T-cell (primary cell): ENCODE measurements at regions not wholly inside any gene's neighbourhood (a gene's known extent, or its start where the extent isn't known, plus 50 kb on each side); places are given as distances from the start of the nearest gene placed in this dataset.

Source experiments
- ATAC-seq, 4 experiments: fragments of 200-7000 bp in 3 of 4; fragments of 150-1000 bp in 1 of 4; cut with Tn5 transposase; replicated peaks in 1 of 4; 1 replicate in 3 of 4; 2 replicates in 1 of 4; pipeline ENCODE4 v1.10.0; 2021; ENCODE audit warnings: moderate library complexity in 3 of 4, mild to moderate bottlenecking in 2 of 4, moderate number of reproducible peaks in 1 of 4
- CTCF ChIA-PET, 2 donors: fragments of 300-600 bp; sonication (Branson Sonifier 250); formaldehyde crosslinking; loops; one replicate each; lab custom pipeline; 2022; ENCODE audit warnings: antibody characterized with exemption in 2 of 2; lab: Charles Lee
- POLR2A ChIA-PET, 2 donors: fragments of 300-600 bp; sonication (Branson Sonifier 250); formaldehyde crosslinking; loops; one replicate each; lab custom pipeline; 2022; ENCODE audit warnings: antibody characterized with exemption in 2 of 2; lab: Charles Lee
- DNase-seq, 35 experiments: peaks; one replicate each; pipeline versions ENCODE4 v3.0.0 to v3.0.0-alpha.2; 2013 to 2023
- H3K27ac ChIP-seq: one replicate; pipeline ENCODE4 v1.5.1; 2013; ENCODE audit warnings: low read length
- H3K27me3 ChIP-seq, 2 experiments: replicated peaks in 1 of 2; 1 replicate in 1 of 2; 2 replicates in 1 of 2; pipeline versions ENCODE4 v1.6.1 to v1.7.0; 2013; ENCODE audit warnings: low read length in 1 of 2, mixed read lengths in 1 of 2; ENCODE audit not compliant: control insufficient read depth in 2 of 2, insufficient read depth in 2 of 2; ENCODE audit errors: extremely low read depth in 1 of 2
- H3K36me3 ChIP-seq, 2 donors: 1 replicate in 1 of 2; 2 replicates in 1 of 2; pipeline versions ENCODE4 v1.6.1 to v1.7.0; 2013; ENCODE audit warnings: low read length in 1 of 2; ENCODE audit not compliant: control insufficient read depth in 2 of 2, insufficient read depth in 1 of 2; ENCODE audit errors: extremely low read depth in 1 of 2
- H3K4me1 ChIP-seq, 2 experiments: 1 replicate in 1 of 2; 2 replicates in 1 of 2; pipeline versions ENCODE4 v1.6.1 to v1.7.0; 2013; ENCODE audit warnings: low read length in 2 of 2, mixed read lengths in 1 of 2; ENCODE audit not compliant: insufficient read depth in 2 of 2, control insufficient read depth in 1 of 2; ENCODE audit errors: extremely low read depth in 1 of 2
- H3K4me3 ChIP-seq, 2 donors: 1 replicate in 1 of 2; 2 replicates in 1 of 2; pipeline versions ENCODE4 v1.5.1 to v1.7.0; 2013; ENCODE audit warnings: mild to moderate bottlenecking in 2 of 2, low read length in 1 of 2, moderate library complexity in 1 of 2; ENCODE audit not compliant: control insufficient read depth in 1 of 2; ENCODE audit errors: extremely low read depth in 1 of 2
- H3K9me3 ChIP-seq: 2 replicates; pipeline ENCODE4 v1.7.0; 2013
- H3K27ac Mint-ChIP-seq, 2 donors: one replicate each; pipeline ENCODE4 v1.8.0; 2020 to 2021; ENCODE audit warnings: mild to moderate bottlenecking in 2 of 2, mixed read lengths in 2 of 2
- H3K27me3 Mint-ChIP-seq, 2 donors: one replicate each; pipeline ENCODE4 v1.8.0; 2021 to 2022; ENCODE audit warnings: mixed read lengths in 2 of 2
- H3K36me3 Mint-ChIP-seq: one replicate; pipeline ENCODE4 v1.8.0; 2021; ENCODE audit warnings: mixed read lengths
- H3K4me1 Mint-ChIP-seq, 3 donors: one replicate each; pipeline ENCODE4 v1.8.0; 2020 to 2022; ENCODE audit warnings: mixed read lengths in 3 of 3, mild to moderate bottlenecking in 1 of 3
- H3K4me3 Mint-ChIP-seq, 3 donors: one replicate each; pipeline ENCODE4 v1.8.0; 2020 to 2022; ENCODE audit warnings: mild to moderate bottlenecking in 3 of 3, mixed read lengths in 3 of 3, moderate library complexity in 3 of 3
- H3K9me3 Mint-ChIP-seq, 3 donors: one replicate each; pipeline ENCODE4 v1.8.0; 2020 to 2022; ENCODE audit warnings: mixed read lengths in 3 of 3
- WGBS: methylation state at CpG from one replicate; pipeline ENCODE4 v1.1.5; 2013; ENCODE audit warnings: missing lambda C conversion rate; ENCODE audit not compliant: insufficient coverage; 5-methylcytosine and 5-hydroxymethylcytosine counted together

DNA sequence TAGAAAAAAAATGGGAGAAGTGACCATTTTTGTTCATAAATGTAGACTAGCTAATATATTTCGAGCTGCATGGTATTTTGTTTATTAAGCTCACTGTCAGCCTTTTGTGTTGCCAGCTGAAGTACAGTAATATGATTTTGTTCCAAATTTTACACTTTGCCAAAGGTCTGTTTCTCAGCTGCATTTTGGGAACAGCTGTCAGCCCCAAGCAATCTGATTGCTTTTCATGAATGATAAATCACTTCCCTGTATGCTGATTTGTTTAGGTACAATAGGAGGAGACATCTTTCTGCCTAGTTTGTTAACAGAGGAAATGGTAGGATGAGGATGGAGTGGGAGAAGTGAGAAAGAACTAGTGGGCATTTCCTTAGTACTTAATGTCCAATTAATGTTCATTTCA lies 79.3 kb downstream of the NABP1 start:
- Histone ChIP-seq H3K9me3 (no peaks in the 10 kb centered on the region), H3K27me3 (peaks cover 0 to 4% of the 10 kb centered on the region in 2 experiments), H3K4me1 (peaks cover 0 to 3% of the 10 kb centered on the region in 2 experiments), H3K36me3 (no peaks in the 10 kb centered on the region), H3K4me3 (no peak overlapping the region), H3K27ac (no peak overlapping the region)
- ATAC-seq, result no peak
- Mint-ChIP-seq H3K27ac (no peak overlapping the region), H3K4me3 (no peak overlapping the region), H3K4me1 (peaks cover 0 to 6% (median 6%) of the 10 kb centered on the region in 3 donors), H3K27me3 (peaks cover 9 to 10% of the 10 kb centered on the region in 2 donors), H3K9me3 (no peaks in the 10 kb centered on the region), H3K36me3 (no peaks in the 10 kb centered on the region)
- WGBS, result no CpG with 5 or more reads among the region's 1 CpG
- ChIA-PET POLR2A (interaction anchor here in 1 of 2 donors (0.8 kb wide), 1 partner anchor 11 kb away, joined by 5 read pairs; no protein-coding TSS in a partner anchor), CTCF (interaction anchor here (0.5 to 2.1 kb wide), 3 partner anchors 14 to 405 kb away, joined by 4 to 9 read pairs (median 4); no protein-coding TSS in a partner anchor)
- DNase-seq, result no peak

DNA sequence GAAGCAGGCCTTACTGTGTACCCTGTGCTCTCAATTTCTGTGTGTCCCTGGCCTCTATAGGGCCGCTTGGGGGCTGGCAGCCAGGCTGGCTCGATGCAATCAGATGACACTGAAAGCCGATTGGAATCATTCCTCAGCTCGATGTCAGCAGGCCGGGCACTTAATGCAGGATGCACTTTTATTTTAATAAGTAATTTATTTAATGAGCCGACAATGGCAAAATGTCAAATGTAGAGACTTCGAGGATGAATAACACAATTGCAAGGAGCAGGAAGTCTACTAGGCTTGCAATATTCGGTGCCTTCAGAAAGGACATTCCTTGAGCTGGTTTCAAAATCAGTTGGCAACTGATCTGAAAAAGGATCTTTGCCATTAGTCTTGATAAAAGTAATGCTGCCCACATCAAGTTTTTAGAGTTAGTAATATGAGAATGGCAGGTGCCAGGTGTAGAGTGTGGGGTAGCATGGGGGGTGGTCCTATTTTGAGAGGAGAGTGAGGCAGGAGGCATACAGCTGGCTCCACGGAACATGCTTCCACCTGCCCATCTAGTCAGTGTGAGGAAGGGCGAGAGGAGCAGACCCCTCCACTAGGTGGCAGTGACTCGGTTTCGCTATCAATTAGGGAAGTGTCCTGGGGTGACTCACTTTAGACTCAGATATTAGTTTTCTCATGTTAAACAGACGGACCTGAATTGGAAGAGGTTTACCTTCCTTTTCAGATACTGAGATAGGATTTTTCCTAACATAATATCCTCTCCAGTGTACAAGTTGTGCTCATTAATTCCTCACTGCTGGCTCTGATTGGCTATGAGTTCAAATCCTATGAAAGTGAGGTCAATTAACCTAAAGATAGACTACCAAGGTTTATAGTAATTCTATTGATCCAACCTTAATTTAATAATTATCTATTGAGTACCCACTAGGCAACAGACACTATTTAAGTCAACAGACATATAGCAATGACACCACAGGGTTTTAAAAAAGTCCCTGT lies 80.9 kb downstream of the NABP1 start:
- H3K4me1 ChIP-seq, result peaks cover 0 to 3% of the 10 kb centered on the region in 2 experiments
- no peaks in the 10 kb centered on the region for H3K36me3 Mint-ChIP-seq
- H3K9me3 ChIP-seq, result no peaks in the 10 kb centered on the region
- ChIA-PET POLR2A (interaction anchor here in 1 of 2 donors (0.6 kb wide), 1 partner anchor 65 kb away, joined by 3 read pairs; no protein-coding TSS in a partner anchor), CTCF (interaction anchor here (0.5 to 2.1 kb wide), 7 partner anchors 10 to 1342 kb away, joined by 3 to 9 read pairs (median 4); no protein-coding TSS in a partner anchor)
- H3K9me3 Mint-ChIP-seq, result no peaks in the 10 kb centered on the region
- H3K27ac ChIP-seq, result no peak overlapping the region
- H3K36me3 ChIP-seq, result no peaks in the 10 kb centered on the region
- DNase-seq, result peak in 32 of 35 experiments; percentile 8 to 65 (median 26)
- H3K27me3 Mint-ChIP-seq, result peaks cover 8 to 9% of the 10 kb centered on the region in 2 donors
- no peak overlapping the region for H3K4me3 Mint-ChIP-seq
- H3K27ac Mint-ChIP-seq, result no peak overlapping the region
- peaks cover 0 to 4% of the 10 kb centered on the region in 2 experiments for H3K27me3 ChIP-seq
- peak; percentile 72 to 85 (median 82) for ATAC-seq
- 64% methylated on average over 5 of the region's 13 CpGs for WGBS
- no peak overlapping the region for H3K4me3 ChIP-seq
- H3K4me1 Mint-ChIP-seq, result peaks cover 0 to 6% (median 6%) of the 10 kb centered on the region in 3 donors

DNA sequence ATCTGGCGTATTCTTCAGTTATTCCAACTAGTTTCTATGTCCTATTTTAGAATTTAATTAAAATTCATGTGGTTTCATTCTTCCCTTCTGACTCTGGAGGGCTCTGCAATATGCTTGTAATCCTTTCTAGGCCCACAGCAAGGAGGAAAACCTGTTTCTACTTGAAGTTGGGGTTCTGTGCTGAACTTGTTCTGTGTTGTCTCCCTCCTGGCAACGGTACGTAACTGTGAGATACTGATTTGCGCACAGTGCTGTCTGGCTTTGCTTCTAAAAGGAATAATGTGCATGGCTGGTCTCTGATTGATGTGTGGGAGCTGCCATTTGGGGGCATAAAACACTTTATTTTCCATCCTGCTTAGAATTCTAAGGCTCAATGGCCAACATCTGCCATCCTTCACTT lies 81.7 kb downstream of the NABP1 start:
- H3K36me3 Mint-ChIP-seq, result no peaks in the 10 kb centered on the region
- no peak overlapping the region for H3K27ac ChIP-seq
- H3K27me3 ChIP-seq, result peaks cover 0 to 4% of the 10 kb centered on the region in 2 experiments
- POLR2A ChIA-PET, result no interaction called here
- no peak overlapping the region for H3K4me3 ChIP-seq
- peaks cover 0 to 6% (median 6%) of the 10 kb centered on the region in 3 donors for H3K4me1 Mint-ChIP-seq
- no peaks in the 10 kb centered on the region for H3K36me3 ChIP-seq
- no peak for DNase-seq
- H3K27ac Mint-ChIP-seq, result no peak overlapping the region
- peaks cover 0 to 3% of the 10 kb centered on the region in 2 experiments for H3K4me1 ChIP-seq
- no peaks in the 10 kb centered on the region for H3K9me3 ChIP-seq
- ATAC-seq, result no peak
- H3K27me3 Mint-ChIP-seq, result peaks cover 8 to 9% of the 10 kb centered on the region in 2 donors
- no CpG with 5 or more reads among the region's 4 CpGs for WGBS
- no peaks in the 10 kb centered on the region for H3K9me3 Mint-ChIP-seq
- no peak overlapping the region for H3K4me3 Mint-ChIP-seq
- CTCF ChIA-PET, result interaction anchor here (0.6 to 1.0 kb wide), 3 partner anchors 9 to 1341 kb away, joined by 3 to 4 read pairs (median 3); no protein-coding TSS in a partner anchor

DNA sequence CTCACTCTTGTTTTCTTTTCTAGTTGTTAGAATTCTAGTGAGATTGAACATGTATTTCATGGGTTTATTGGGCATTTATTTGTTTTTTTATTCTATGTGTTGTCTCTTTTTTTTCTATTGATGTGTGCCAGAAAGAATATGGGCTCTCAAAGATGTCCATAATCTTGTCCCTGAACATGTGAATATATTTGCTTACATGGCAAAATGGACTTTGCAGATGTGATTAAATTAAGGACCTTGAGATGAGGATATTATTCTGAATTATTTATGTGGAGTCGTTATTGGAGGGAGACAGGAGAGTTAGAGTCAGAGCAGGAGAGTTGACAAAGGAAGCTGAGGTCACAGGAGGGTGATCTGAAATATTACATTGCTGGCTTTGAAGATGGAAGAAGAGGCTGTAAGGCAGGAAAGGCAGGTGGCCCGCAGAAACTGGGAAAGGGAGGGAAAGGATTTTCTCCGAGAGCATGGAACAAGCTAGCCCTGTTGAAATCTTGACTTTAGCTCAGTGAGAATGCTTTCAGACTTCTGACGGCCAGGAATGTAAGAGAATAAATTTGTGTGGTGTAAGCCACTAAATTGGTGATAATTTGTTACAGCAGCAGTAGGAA lies 82.8 kb downstream of the NABP1 start:
- H3K27me3 Mint-ChIP-seq, result peaks cover 8 to 9% of the 10 kb centered on the region in 2 donors
- ATAC-seq (no peak), DNase-seq (no peak)
- no peak overlapping the region for H3K4me3 ChIP-seq
- H3K36me3 ChIP-seq, result no peaks in the 10 kb centered on the region
- no peaks in the 10 kb centered on the region for H3K9me3 ChIP-seq
- H3K4me1 Mint-ChIP-seq, result peaks cover 0 to 6% (median 6%) of the 10 kb centered on the region in 3 donors
- ChIA-PET POLR2A (no interaction called here), CTCF (interaction anchor here in 1 of 2 donors (0.7 kb wide), 1 partner anchor 1090 kb away, joined by 3 read pairs; no protein-coding TSS in a partner anchor)
- H3K27ac Mint-ChIP-seq, result no peak overlapping the region
- no peaks in the 10 kb centered on the region for H3K9me3 Mint-ChIP-seq
- H3K27ac ChIP-seq, result no peak overlapping the region
- WGBS, result 72% methylated on average over 3 of the region's 4 CpGs
- H3K4me3 Mint-ChIP-seq, result no peak overlapping the region
- H3K36me3 Mint-ChIP-seq, result no peaks in the 10 kb centered on the region
- H3K4me1 ChIP-seq, result peaks cover 0 to 3% of the 10 kb centered on the region in 2 experiments
- H3K27me3 ChIP-seq, result peaks cover 0 to 4% of the 10 kb centered on the region in 2 experiments

DNA sequence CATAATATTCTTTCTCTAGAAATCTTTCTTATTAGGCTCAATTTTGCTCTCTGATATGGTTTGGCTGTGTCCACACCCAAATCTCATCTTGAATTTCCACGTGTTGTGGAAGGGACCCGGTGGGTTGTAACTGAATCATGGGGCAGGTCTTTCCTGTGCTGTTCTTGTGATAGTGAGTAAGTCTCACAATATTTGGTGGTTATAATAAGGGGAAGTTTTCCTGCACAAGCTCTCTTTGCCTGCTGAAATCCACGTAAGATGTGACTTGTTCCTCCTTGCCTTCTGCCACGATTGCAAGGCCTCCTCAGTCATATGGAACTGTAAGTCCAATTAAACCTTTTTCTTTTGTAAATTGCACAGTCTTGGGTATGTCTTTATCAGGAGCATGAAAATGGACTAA lies 73.8 kb downstream of the CAVIN2 start:
- DNase-seq (no peak), ATAC-seq (no peak)
- Mint-ChIP-seq H3K9me3 (peaks cover 9 to 13% (median 11%) of the 10 kb centered on the region in 3 donors), H3K27me3 (peaks cover 9 to 16% of the 10 kb centered on the region in 2 donors), H3K4me3 (no peak overlapping the region), H3K36me3 (peaks cover 5% of the 10 kb centered on the region), H3K4me1 (no peaks in the 10 kb centered on the region), H3K27ac (no peak overlapping the region)
- Histone ChIP-seq H3K27me3 (peaks cover 0 to 5% of the 10 kb centered on the region in 2 experiments), H3K4me1 (no peaks in the 10 kb centered on the region), H3K27ac (no peak overlapping the region), H3K9me3 (no peaks in the 10 kb centered on the region), H3K36me3 (no peaks in the 10 kb centered on the region), H3K4me3 (no peak overlapping the region)
- ChIA-PET CTCF (no interaction called here), POLR2A (no interaction called here)
- 72% methylated on average over 4 of the region's 4 CpGs for WGBS

DNA sequence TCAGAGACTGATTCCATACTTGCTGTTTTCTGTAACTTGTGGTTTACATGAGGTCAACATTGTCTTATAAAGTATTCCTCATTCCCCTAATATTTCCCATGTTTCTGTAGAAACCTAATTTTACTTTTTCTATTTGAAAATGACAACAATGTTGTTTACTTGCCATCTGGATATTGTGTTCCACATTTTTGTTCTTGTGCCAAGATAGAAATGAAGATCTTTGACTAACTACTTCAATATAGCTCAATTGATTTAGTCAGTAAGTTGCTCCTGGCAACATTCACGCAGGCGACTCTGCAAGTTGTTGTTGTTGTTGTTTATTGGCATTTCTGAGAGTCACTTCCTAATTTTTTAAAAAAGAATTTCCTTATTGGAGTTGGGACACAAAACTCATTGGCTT lies 69.5 kb downstream of the CAVIN2 start:
- Mint-ChIP-seq H3K36me3 (peaks cover 5% of the 10 kb centered on the region), H3K4me3 (no peak overlapping the region), H3K4me1 (no peaks in the 10 kb centered on the region), H3K9me3 (peaks cover 7 to 9% (median 9%) of the 10 kb centered on the region in 3 donors), H3K27ac (no peak overlapping the region), H3K27me3 (peaks cover 6 to 21% of the 10 kb centered on the region in 2 donors)
- Histone ChIP-seq H3K36me3 (no peaks in the 10 kb centered on the region), H3K27me3 (peaks cover 0 to 5% of the 10 kb centered on the region in 2 experiments), H3K4me3 (no peak overlapping the region), H3K27ac (no peak overlapping the region), H3K9me3 (no peaks in the 10 kb centered on the region), H3K4me1 (no peaks in the 10 kb centered on the region)
- ATAC-seq, result no peak
- POLR2A ChIA-PET, result no interaction called here
- WGBS, result no CpG with 5 or more reads among the region's 2 CpGs
- CTCF ChIA-PET, result no interaction called here
- no peak for DNase-seq
